AG04449 (cell line): ENCODE measurements at regions not wholly inside any gene's neighbourhood (a gene's known extent, or its start where the extent isn't known, plus 50 kb on each side); places are given as distances from the start of the nearest gene placed in this dataset.

Source experiments
- CTCF ChIA-PET: fragments of 350-600 bp; formaldehyde crosslinking; extraction: SDS; loops from one replicate; lab custom pipeline; 2021; ENCODE audit warnings: antibody characterized with exemption; lab: Yijun Ruan, JAX
- POLR2A ChIA-PET: fragments of 400-600, 350-600 bp; formaldehyde crosslinking; extraction: SDS; loops from one replicate; lab custom pipeline; 2020; ENCODE audit warnings: antibody characterized with exemption, inconsistent platforms; lab: Yijun Ruan, JAX
- DNase-seq: peaks from one replicate; pipeline ENCODE4 v3.0.0-alpha.2; 2010; ENCODE audit warnings: low read depth, low spot score
- H3K4me3 ChIP-seq: 2 replicates; pipeline ENCODE4 v1.5.1; 2011; ENCODE audit warnings: low read depth, mild to moderate bottlenecking, control low read depth, low read length
- TF ChIP-seq, protein P1 (sequence below): IDR thresholded peaks from one replicate; pipeline ENCODE4 v1.5.1; 2011; ENCODE audit warnings: mild to moderate bottlenecking, moderate library complexity, low read length, control low read depth, inconsistent platforms; ENCODE audit not compliant: insufficient read depth; ENCODE audit errors: missing control alignments

DNA sequence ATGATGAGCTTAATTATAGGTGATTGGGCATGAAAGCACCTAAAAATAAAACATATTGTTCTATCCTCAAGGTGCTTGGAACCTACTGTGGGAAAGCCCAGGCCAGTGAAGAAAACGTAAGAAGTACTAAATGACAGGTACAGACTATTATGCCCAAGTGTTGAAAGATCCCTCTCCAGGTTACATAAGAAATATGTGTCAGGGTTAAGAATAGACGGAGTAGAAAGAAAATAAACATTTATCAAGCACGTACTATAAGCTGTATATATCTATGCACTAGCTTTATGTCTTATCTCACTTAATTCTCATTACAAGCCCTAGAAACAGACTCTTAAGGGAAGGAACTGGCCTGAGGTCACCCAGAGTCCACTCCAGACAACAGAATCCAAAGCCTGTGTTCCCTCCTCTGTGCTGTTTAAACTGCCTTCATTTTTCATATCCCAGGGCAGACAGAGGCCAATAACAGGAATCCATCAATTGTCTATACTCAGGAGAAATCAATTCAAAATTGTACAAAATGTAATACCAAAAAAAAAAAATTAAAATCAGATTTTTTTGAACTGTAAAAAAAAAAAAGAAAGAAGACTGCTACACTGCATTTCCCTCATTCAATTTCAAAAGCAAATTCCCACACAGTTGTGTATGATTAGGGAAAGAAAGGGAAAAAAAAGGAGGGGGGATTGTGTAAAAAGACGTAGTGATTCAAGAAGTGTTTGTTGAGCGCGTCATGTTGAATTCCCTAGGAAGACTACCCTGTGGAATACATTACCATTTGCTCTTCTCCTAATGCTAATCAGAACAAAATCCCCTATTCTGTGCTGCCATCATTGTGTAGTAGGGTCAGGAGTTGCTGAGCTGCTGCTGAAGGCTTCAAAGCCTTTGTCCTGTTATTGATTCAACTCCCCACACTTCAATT is 156.3 kb downstream of the IRS1 start:
- DNase-seq, result no peak
- TF ChIP-seq, protein P1, sequence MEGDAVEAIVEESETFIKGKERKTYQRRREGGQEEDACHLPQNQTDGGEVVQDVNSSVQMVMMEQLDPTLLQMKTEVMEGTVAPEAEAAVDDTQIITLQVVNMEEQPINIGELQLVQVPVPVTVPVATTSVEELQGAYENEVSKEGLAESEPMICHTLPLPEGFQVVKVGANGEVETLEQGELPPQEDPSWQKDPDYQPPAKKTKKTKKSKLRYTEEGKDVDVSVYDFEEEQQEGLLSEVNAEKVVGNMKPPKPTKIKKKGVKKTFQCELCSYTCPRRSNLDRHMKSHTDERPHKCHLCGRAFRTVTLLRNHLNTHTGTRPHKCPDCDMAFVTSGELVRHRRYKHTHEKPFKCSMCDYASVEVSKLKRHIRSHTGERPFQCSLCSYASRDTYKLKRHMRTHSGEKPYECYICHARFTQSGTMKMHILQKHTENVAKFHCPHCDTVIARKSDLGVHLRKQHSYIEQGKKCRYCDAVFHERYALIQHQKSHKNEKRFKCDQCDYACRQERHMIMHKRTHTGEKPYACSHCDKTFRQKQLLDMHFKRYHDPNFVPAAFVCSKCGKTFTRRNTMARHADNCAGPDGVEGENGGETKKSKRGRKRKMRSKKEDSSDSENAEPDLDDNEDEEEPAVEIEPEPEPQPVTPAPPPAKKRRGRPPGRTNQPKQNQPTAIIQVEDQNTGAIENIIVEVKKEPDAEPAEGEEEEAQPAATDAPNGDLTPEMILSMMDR, result no peak
- H3K4me3 ChIP-seq, result no peak overlapping the region
- ChIA-PET CTCF (no interaction called here), POLR2A (no interaction called here)

DNA sequence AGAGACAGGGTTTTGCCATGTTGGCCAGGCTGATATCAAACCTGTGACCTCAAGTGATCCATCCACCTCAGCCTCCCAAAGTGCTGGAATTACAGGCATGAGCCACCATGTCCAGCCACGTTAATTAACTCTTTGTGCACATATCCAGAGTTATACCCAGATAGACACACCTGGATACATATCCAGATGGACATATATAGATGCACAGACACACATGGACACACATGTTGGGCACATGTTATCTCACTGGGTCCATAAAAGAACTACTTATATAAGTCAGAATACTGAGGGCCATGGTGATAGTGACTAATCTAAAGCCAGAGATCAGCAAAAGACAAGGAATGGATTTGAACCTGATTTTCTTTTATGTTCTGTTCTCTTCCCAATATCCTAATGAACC is 158.6 kb downstream of the IRS1 start:
- CTCF ChIA-PET, result no interaction called here
- POLR2A ChIA-PET, result no interaction called here
- H3K4me3 ChIP-seq, result no peak overlapping the region
- TF ChIP-seq, protein P1, result no peak
- DNase-seq, result no peak

DNA sequence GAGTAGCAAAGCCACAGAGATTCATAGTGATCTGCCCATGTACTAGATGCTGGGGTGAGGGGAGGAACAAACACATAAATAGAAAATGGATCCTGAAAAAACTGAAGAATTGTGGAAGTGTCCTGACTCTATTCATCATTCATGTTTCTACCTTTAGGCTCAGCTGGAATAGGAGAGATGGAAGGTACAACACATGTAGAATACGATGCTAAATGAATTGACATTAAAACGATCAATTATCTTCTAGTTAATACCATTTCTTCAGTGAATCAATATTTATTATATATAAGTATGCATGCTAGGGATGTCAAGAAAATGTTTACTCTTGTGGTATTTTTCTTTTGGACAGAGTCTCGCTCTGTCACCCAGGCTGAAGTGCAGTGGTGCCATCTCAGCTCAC is 159.1 kb downstream of the IRS1 start:
- DNase-seq, result no peak
- H3K4me3 ChIP-seq, result no peak overlapping the region
- ChIA-PET CTCF (no interaction called here), POLR2A (no interaction called here)
- TF ChIP-seq, protein P1, result no peak

DNA sequence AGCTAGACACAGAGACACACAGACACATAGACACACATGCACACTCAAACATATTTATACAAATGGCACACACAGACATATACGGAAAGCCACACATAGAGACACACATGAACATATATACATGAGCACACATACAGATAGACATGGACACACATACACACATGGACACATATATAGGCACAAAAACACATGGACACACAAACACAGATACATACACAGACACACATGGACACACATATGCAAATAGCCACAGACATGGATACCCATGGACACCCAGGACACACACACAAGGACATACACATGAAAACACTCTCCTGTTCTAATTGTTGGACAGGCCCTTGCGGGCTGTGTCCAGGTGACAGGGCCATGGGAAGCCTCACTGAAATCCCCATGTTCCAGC is 160.1 kb downstream of the IRS1 start:
- TF ChIP-seq, protein P1, result no peak
- CTCF ChIA-PET, result no interaction called here
- POLR2A ChIA-PET, result no interaction called here
- no peak for DNase-seq
- H3K4me3 ChIP-seq, result no peak overlapping the region

DNA sequence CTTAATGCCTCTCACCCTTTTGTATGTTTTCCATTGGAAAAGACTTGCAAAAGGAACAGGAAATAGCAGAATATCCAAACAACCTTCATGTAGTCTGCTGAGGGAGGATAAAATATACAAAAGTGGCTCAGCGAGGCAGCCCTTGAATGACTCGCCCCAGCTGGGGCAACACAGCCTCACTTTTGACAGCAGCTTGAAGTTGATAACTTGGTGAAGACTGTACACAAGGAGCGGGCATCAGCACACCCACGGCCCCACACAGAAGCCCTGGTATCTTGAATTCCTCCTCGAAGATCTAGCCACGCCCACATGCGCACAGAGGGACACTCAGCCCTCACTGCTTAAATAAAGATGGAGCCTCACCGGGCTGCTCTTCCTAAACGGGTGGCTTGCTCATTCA is 161.0 kb downstream of the IRS1 start:
- TF ChIP-seq, protein P1, result no peak
- ChIA-PET CTCF (no interaction called here), POLR2A (no interaction called here)
- no peak overlapping the region for H3K4me3 ChIP-seq
- DNase-seq, result no peak

DNA sequence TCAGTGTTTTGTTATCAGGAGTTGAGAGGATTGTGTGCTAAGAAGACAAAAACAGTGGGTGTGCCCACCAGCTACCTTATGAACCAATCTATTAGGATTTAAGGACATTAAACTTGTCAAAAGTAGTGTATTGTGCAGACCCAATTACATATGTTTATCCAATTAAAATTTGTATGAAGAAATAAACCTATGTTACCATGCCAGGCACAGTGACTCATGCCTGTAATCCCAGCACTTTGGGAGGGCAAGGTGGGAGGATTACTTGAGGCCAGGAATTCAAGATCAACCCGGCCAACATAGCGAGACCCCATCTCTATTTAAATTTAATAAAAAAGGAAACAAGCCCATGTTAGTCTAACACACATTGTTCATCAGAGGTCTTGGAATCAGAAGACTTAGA is 162.2 kb downstream of the IRS1 start:
- no peak overlapping the region for H3K4me3 ChIP-seq
- POLR2A ChIA-PET, result no interaction called here
- no peak for DNase-seq
- CTCF ChIA-PET, result interaction anchor here (0.9 kb wide), 1 partner anchor 21 kb away, joined by 3 read pairs; no protein-coding TSS in a partner anchor
- TF ChIP-seq, protein P1, result no peak
